ENCODE measurements at regions not wholly inside any gene's neighbourhood (a gene's known extent, or its start where the extent isn't known, plus 50 kb on each side); places are given as distances from the start of the nearest gene placed in this dataset.
"Not testable (repeated sequence)": the region's sequence is repeated elsewhere in the genome, so short reads cannot be mapped to it uniquely, and the experiment has no call there.

DNA sequence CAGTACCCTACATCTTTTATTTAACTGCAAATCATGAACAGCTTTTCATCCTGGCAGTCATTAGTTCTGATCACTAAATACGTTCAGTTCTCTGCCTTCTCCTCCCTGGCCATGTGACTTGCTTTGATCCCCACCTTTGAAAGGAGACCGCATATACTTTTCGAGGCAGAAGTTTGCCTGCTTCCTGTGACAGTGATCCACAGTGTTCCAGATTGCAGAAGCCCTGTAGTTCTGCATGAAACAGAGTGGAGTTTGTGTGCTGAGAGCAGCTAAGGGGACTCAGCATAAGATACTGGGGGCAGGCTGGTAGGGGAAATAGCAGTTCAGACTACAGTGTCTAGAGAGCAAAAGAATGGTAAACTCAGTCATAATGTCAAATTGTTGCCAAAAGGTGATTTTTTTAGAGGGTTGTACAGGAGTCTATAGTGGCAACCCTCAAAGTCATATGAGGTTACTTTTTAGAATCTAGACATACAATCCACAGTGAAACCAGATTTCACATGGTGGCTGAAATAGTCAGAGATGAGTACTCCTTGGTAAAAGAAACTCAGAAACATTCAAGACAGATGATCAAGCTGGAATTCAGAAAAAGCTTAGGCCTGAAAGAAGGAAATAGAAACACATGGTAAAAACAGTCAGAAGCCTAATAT is 1800.4 kb upstream of the CELF4 start:
- DNase-seq = no peak

DNA sequence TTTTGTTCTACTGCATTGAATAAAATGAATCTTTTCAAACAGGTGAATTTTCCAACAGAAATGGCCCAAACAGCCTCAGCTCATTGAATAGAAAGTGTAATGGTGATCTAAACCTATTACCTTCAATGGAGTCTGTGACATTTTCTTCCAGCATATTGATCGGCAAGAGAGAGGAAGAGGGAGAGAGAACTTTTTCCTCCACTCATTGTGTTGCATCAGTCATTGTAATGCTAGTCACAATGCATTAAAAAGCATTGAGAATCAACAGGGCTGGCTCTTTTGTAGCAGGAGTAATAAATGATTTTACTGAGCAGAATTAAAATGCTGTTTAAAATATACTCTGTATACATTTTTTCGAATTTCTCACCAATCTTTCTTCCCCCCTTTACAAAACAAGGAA is 1794.5 kb upstream of the CELF4 start:
- no peak for DNase-seq

DNA sequence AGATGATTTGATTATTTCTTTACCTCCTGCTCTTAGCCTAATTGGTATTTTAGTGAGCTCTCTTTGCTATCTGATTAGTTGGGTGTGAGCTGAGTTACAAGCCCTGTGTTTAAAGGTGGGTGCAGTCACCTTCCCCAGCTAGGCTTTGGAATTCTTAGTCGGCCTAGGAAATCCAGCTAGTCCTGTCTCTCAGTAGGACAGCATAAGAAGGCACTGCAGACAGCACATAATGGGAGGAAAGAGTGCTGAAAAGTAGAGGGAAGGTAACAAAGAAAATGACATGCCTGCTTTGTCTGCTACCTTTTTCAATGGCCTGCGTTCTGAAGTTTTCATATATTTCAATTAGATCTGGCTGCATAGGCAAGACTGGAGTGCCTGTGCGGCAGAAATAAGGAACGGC is 1794.0 kb upstream of the CELF4 start:
- no peak for DNase-seq

DNA sequence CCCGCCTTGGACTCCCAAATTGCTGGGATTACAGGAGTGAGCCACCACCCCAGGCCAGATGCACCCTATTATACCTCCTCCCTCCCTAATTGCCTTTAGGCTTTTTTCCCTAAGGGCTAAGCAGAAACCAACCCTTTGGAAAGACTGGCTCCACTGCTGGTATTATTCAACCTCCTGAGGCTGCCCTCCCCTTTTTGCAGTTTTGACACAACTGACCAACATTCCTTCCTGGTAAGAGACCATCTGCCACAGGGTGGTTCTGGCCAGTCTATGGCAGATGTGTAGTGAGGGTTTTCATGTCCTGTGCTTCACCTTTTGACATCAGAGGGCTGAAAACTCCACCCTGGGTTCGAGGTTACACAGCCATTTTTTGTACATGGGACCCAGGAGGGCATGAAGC is 1785.3 kb upstream of the CELF4 start:
- no peak for DNase-seq

DNA sequence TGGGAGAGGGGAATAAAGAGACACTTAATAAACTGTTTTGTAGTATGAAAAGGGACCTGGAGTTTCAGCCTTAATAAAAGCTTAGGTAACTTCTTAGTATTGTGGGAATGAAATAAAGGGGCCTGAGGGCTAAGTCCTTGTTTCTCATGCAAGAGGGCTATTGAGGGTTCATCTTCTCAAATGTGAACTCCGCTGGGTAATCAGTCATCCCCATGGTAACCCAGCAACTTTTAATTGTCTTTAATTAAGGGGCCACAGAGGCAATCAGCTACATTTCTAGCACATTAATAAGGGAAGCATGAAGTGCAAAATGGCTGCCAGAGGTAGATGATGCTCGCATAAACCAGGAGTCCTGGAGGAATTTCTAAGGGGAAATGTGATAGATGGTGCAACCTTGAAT is 1784.2 kb upstream of the CELF4 start:
- no peak for DNase-seq

DNA sequence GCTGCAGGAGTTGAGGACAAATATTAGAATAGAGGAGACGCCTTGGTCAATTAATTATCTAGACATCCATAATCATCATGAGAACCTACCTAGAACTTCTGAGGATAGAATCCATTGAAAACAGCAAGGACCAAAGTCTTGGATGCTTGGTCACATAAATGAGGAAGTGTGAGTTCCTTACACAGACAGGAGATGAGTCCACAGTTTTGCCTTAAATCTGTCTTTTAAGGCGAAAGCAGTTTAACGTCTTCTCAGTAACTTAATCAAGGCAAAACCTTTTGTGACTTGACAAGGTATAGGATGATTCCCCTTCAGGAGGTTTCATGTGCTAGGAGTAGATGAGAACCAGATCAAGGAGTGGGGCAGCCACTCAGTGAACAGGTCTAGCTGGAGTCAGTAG is 1783.2 kb upstream of the CELF4 start:
- no peak for DNase-seq

DNA sequence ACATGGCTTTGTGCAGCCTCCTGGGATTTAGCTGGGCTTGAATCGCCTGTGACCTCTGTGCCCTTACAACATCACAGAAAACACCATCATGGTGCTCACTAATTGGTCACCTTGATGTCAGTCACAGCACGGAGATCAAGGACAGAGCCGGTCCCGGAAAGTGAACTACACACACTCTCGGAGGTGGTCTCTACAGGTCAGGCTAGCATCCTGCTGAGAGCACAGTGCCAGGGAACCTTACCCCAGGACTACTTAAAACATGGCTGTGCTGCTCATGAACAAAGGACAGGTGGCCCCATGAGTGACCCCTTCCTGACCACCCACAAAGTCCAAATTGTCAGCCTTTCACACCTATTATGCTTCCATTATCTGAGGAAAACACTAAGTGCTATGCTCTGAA is 1782.1 kb upstream of the CELF4 start:
- no peak for DNase-seq

DNA sequence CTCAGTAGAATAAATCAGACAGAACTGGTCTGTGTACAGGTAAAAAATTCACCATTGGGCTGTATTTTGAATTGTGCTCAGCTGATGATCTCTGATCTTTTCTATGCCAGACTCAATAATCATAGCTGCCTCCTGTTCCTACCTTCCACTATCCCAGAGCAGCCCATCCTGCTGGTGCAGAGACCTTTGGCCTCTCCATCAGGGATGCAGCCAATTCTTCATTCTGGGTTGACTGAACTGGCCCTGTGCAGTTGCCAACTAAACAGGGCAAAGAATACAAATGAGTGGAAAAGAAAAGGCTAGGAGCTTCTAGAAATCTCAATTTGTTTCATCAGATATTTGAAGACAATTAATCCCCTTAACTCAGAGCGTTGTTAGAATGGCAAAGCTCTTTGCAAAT is 1781.3 kb upstream of the CELF4 start:
- no peak for DNase-seq

DNA sequence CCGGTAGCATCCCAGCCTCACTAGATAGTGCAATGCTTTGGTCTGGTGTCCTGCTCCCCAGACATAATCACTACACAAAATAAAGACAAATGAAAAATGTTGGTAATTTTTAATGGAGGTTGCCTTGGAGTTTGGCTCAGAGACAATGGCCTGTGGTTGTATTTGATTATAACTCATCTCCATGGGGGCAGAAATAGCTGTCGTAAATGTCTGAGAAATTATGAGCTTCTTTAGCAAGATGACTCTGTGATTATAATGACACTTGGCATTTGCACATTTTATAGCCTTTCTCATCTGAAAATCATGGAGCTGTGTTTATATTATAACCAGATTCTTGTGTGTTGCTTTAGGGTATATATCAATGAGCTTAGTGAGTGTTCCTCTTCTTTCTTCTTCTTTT is 1779.7 kb upstream of the CELF4 start:
- DNase-seq = no peak

DNA sequence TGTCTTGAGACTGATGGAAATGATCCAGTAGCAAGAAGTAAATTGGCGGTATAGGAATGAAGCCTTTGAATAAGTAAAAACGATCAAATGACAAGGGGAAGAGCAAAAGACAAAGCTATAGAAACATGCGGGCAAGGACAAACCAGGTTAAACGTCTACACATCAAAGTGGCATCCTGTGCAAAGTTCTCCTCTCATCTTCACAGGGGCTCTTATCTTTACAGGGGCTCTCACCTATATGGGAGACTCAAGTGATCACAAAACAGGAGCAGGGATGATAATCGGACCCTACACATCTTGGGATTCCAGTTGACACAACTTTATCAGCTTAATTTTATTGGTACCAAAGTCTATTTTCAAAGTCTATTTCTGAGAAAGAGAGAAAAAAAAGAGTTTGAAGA is 1778.9 kb upstream of the CELF4 start:
- no peak for DNase-seq

DNA sequence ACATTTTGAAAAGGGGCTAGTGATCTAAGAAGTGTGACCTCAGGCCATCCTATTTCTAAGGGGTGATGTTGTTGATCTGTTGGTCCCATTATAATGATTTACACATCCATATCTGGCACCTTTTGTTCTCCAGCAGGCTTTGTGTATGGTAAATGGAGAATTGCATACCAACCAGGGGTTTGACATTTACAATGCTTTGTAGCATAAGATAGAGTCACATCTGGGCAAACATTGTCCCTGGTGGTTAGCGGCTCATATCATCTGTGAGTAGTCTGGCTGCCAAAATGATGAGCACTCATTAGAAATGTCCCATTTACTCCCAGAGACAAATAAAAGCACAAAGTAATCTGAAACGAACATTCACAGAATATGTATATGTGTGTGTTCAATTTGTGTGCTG is 1775.5 kb upstream of the CELF4 start:
- DNase-seq = no peak

DNA sequence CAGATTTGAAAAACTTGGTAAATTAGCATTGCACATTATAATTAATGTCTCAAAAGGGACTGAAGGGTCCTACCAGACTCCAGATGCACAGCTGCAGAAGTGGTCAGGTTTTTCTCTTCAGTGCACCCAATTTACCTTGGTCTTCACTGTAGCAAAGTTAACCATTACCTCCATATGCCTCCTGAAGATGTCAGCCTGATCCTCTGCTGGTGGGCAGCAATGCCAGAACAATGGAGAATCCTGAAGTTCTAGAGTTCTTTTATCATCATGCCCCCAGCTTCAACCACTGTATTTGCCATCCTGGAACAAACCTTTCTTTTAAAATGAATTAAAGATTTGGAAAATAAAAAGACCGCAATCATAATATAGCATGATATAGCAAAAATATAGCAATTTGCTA is 1774.8 kb upstream of the CELF4 start:
- no peak for DNase-seq

DNA sequence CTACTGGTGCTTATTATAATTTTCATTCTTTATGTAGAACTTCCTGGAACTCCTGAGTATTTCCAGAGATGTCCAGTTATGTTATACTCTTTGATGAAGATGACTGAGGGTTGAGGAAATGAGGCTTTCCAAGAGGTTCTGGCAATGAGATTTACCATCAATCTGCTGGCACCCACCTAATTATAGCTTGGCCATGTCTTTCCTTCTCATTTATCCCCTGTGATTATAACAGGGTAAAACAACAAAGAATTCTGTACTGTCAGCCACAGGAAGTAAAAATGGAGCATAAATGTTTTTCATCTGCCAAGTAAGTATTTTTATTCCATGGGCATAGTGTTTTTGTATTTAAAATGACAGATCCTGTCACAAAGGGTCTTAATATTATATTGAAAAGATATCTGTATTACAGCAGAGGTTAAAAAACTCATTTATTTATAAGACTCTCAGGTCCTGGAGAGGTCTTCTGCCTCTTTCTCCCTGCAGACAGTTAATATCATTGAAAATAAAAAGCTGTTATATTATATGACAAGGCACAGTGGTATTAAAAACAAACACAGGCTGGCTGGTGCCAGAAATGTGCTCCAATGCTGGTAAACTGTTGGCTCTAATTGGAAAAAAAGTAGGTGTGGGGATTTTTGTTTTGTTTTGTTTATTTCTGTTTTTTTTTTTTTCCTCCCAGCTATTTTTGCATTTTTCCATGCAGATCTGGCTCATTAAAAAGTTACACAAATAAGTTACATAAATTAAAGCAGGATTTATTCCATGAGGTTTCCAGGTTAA is 1764.1 kb upstream of the CELF4 start:
- DNase-seq = no peak

DNA sequence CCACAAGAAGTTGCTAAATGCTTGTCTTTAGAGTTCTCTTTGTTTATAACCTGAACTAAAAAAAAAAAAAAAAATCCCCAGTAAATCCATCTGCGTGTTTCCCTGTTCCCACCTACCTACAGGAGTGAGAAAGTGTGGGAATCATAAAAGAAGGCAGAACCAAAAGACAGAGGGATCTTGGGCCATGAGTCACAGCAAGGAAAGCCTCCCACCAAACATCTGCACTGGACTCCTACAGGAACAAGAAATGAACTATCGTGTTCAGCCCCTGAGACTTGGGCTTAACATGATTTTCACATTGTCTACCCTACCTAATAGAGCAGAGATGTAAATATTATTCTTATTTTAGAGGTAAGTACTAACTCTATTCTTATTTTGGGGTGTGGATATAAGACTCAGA is 1761.2 kb upstream of the CELF4 start:
- DNase-seq = no peak

DNA sequence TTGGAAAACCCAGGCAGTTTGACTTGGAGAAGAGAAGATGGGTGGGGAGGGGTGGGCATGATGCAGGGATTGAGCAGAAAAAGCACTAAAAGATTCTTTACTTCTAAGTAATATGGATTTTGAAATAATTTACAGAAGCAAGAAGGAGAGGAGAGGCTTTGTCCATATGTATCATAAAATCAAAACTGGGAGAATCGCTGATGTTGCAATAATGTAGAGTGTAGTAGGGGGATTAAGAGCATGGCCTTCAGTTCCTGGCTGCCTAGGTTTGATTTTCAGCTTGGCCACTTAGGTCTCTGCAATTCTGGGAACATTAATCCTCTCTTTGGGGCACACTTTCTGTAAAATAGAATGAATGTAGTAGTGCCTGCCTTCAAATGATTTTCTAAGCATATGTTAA is 1760.4 kb upstream of the CELF4 start:
- DNase-seq = no peak

DNA sequence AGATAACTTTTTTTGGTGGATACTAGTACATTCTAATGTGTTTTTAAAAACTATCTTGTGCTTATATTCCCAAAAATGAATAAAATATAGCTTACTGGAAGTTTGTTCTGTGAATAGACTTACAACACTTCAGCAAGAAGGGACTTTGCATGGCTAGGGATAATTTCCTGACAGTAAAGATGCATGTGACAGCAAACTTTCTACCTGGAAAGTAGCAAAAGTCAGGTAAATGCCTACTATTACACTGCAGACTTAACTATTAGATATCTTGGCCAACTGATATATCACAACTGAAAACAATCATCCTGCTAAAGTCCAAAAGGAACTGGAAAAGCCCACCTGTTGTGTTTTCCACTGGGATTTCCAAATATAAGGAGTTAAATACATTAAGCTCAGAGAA is 1753.5 kb upstream of the CELF4 start:
- no peak for DNase-seq

DNA sequence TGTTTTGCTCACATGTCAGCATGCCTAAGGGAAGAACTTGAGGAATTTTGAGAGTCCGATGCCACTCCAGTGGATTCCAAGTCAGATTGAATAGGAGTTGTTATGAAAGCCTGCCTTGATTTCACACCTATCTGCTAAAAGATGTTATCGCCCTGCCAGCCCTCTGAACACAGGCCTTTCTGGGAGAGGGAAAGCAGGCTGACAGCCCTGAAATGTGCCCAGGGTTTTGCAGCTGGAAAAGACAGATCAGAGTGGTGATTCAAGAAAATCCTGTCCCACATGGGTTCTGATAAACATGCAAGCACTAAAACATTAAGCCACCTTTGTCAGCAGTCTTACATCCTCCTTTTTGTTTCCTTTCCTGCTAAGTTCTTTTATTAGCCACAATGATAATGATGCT is 1752.9 kb upstream of the CELF4 start:
- DNase-seq = no peak

DNA sequence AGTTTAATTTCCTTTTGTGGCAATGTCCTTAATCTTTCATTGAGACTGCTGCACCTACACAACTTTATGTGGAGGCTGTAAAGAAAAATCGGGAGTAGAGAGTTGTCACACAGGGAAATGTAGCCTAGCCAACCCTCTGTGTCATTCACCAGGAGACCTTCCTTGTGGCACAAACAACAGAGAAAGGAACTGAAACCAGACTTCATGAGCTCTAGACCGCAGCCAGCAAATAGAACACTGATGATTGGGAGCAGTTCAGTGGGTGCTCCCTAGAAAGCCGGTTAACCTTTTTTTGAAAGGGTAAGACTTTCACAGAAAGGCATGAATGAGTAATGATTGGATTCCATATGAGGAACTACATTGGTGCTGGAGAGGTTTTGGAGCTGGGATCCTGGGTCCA is 1752.4 kb upstream of the CELF4 start:
- DNase-seq = no peak

DNA sequence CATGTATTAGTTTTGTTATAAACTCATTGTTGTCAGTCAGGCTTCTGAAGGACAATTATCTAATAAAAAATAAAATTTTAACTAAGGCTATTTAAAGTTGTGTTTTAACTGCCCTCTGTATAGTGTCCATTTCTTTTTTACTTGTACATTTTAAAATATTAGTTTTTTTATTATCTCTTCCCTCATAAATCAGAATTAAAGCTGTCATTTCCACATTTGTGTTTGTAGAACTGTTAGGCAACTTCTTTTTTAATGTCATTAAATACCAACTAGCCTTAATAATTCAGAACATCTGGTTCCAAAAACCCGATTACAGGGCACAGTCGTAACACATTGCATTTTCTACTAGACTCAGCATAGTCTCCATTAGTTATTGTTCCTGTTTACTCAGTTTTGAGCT is 1749.0 kb upstream of the CELF4 start:
- DNase-seq = no peak

DNA sequence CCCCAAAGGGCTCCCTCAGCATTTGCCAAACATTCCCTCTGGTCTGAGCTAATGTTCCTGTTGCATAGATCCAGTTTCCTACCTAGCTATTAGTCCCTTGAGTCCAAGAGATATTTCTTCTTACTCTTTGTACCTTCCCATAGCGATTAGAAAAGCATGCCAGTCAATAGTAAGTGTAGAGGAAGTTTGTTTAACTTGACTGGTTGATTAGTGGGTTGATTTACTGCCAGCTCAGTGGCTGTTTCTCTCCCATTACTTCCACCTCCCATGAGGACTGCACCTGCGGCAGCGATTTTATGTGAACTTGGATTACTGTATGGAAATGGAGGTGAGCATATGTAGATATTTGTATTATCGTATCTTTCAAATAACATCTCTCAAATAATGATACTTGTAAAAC is 1748.4 kb upstream of the CELF4 start:
- no peak for DNase-seq

DNA sequence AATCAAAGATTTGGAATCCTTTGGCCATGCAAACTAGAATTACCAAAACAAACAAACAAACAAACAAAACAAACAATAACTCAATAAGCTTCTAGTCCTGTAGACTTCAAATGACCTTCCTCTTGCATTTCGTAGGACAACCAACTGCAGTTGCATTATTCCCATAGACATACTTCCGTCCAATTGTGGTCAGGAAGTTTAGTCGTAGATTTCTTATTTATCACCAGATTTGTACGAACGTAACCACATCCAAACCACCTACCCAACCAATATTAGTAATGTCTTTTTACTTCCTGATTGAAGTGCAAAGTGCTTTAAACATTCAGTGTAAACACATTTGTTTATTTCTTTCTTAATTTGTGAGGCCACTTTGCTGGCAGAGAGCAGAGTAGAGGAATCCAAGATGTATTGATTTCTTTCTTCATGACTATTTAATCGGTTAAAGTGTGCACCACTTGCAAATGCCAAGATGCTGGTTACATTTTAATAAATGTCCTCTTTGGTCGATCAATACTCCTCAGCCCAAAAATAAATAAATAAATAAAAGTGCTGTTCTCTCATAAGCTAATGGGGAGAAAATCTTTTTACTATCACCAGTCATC is 1745.6 kb upstream of the CELF4 start:
- no peak for DNase-seq

DNA sequence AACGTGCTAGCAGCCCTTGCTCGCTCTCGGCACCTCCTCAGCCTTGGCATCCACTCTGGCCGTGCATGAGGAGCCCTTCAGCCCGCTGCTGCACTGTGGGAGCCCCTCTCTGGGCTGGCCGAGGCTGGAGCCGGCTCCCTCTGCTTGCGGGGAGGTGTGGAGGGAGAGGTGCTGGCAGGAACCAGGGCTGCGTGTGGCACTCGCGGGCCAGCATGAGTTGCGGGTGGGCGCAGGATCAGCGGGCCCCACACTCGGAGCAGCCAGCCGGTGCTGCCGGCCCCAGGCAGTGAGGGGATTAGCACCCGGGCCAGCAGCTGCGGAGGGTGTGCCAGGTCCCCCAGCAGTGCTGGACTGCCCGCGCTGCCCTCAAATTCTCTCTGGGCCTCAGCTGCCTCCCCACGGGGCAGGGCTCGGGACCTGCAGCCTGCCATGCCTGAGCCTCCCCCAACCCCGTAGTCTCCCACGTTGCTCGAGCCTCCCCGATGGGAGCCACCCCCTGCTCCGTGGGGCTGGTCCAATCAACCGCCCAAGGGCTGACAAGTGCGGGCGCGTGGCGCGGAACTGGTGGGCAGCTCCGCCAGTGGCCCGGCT is 1743.4 kb upstream of the CELF4 start:
- DNase-seq = not testable (repeated sequence)

DNA sequence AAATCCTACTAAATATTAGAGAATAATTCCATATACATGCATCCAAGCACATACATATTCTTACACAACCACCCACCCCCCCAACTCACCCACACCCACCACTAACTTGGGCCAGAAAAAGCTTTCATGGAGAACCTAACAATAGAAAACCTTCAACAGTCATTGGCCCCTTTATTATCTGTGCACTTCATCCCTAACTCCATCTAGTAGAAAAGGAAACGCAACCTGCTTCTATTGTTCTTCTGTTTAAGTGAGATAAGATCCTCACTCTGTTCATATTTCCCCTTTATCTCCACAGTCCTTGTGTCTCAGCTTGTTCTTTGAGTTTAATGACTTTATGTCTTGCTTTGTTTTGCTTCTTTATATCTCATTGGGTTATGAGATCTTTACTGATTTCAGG is 1740.2 kb upstream of the CELF4 start:
- DNase-seq = no peak

DNA sequence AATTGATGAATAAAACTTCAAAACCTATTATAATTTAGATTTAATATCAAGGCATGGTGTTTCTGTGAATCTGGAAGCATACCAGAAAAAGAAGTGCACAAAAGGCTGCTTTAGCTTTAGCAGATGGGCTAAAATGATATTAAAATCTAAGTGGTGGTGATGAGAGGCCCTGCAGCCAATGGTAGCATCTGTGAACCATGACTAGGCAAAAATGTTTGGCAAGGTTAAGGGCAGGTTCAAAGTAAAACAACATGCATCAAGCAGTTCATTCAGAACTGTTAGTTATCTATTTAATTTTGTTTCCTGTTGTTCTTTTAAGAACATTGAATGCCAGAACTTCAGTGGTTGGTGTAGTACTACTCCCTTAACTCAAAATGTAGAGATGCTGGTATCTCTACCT is 1736.9 kb upstream of the CELF4 start:
- DNase-seq = no peak
